ENCODE measurements at regions not wholly inside any gene's neighbourhood (a gene's known extent, or its start where the extent isn't known, plus 50 kb on each side); places are given as distances from the start of the nearest gene placed in this dataset.

DNA sequence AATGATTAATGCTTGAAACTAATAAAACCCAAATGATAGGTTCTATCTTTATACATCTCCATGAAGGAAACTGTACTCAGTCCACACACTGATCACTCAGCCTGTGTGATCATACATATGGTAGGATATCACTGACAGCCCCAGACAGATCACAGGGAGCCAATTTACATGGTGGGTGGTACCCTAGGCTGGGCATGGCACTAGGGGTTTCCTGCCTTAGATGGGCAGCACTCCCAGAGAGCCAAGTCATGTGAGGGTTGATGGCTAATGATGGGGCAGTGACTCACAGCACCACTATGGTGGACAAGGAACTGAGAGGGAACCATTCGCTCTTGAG lies 89.6 kb upstream of the PTPRR start:
- Histone ChIP-seq H3K27me3 (ENCODE audit: insufficient read depth, low read length) (no peaks in the 10 kb centered on the region), H3K9me3 (ENCODE audit: insufficient read depth, low read depth, low read length) (no peaks in the 10 kb centered on the region), H3K27ac (ENCODE audit: low read depth, low read length) (no peak overlapping the region), H3K9ac (ENCODE audit: low read depth, low read length) (no peak overlapping the region), H3K4me1 (ENCODE audit: insufficient read depth, low read length) (no peaks in the 10 kb centered on the region; the same call in 1 of the 2 replicates), H3K4me3 (ENCODE audit: low read length) (no peak overlapping the region), H3K36me3 (ENCODE audit: insufficient read depth, low read length) (no peaks in the 10 kb centered on the region)
- 94% methylated on average over 1 of the region's 1 CpG for WGBS

DNA sequence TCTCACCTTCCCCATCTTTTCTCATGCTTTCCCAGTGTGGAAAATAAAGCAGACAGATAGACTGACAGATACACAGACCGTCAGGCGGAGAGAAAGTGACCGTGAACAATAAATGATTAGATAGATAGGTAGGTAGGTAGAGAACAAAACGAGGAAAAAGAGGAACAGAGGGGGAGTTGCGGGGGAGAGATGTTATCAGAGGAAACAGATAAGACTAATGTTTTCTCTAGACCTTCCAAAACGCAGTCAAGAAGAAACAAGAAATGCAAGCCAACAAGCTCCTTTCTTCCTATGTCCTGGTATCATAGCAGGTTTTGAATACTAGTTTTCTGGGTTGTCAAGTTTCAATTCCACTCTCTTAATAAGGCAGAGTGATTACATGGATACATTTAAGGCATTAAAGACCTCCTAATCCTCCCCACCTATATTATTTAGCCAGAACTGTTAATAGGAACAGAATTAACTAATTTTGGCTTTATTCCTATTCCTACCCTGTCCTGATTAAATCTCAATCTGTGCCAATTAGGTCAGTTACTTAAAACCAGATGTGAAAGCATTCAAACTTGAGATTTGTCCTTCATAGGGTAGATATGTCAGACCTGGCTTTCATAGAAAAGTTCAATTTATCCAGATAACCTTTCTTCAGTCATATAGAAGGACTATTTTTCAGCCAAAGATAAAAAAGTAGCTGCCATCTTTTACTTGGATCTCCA lies 89.0 kb upstream of the PTPRR start:
- Histone ChIP-seq H3K27ac (ENCODE audit: low read depth, low read length) (no peak overlapping the region), H3K27me3 (ENCODE audit: insufficient read depth, low read length) (no peaks in the 10 kb centered on the region), H3K9ac (ENCODE audit: low read depth, low read length) (no peak overlapping the region), H3K36me3 (ENCODE audit: insufficient read depth, low read length) (no peaks in the 10 kb centered on the region), H3K9me3 (ENCODE audit: insufficient read depth, low read depth, low read length) (no peaks in the 10 kb centered on the region), H3K4me3 (ENCODE audit: low read length) (no peak overlapping the region), H3K4me1 (ENCODE audit: insufficient read depth, low read length) (no peaks in the 10 kb centered on the region; the same call in 1 of the 2 replicates)
- 90% methylated on average over 6 of the region's 6 CpGs for WGBS

- Histone ChIP-seq H3K27me3 (ENCODE audit: insufficient read depth, low read length) (no peaks in the 10 kb centered on the region), H3K27ac (ENCODE audit: low read depth, low read length) (no peak overlapping the region), H3K4me3 (ENCODE audit: low read length) (no peak overlapping the region), H3K9me3 (ENCODE audit: insufficient read depth, low read depth, low read length) (no peaks in the 10 kb centered on the region), H3K9ac (ENCODE audit: low read depth, low read length) (peak overlapping the region; percentile 23; the same call in 1 of the 2 replicates), H3K4me1 (ENCODE audit: insufficient read depth, low read length) (no peaks in the 10 kb centered on the region; the same call in 1 of the 2 replicates), H3K36me3 (ENCODE audit: insufficient read depth, low read length) (no peaks in the 10 kb centered on the region)
- 91% methylated on average over 2 of the region's 2 CpGs for WGBS
Observed at GRCh38 chr12:71008616-71009015, 88.1 kb upstream of the PTPRR start.

DNA sequence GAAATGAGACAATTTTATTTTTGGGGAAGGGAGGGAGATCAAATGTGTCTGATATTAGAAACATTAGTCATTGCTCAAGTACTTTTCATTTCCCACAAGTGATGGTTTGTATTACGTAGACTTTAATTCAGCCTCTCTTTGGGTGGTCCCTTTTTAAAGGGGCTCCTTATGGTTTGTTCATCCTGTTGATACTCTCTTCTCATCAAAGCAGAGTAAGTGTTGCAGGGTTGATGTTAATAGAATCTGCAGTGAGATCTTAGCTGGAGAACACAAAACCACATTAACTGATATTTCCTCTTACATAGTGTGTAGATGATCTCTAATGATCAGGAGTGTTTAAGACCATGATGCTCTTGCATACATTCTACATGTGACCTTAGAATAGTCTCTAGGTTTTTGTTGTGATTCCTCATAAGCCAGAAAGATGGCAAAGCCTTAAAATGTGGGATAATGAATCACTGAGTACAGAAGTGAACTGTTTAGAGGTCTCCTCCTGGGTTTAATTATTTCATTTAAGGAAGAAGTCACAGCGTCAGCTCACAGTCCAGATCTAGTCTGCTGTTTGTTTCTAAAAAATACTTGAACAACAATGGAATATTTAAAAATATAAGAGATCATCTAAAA lies 87.4 kb upstream of the PTPRR start:
- Histone ChIP-seq H3K27ac (ENCODE audit: low read depth, low read length) (no peak overlapping the region), H3K27me3 (ENCODE audit: insufficient read depth, low read length) (no peaks in the 10 kb centered on the region), H3K4me3 (ENCODE audit: low read length) (no peak overlapping the region), H3K4me1 (ENCODE audit: insufficient read depth, low read length) (no peaks in the 10 kb centered on the region; the same call in 1 of the 2 replicates), H3K9me3 (ENCODE audit: insufficient read depth, low read depth, low read length) (no peaks in the 10 kb centered on the region), H3K36me3 (ENCODE audit: insufficient read depth, low read length) (no peaks in the 10 kb centered on the region), H3K9ac (ENCODE audit: low read depth, low read length) (peak overlapping the region; percentile 23; the same call in 1 of the 2 replicates)
- WGBS = no CpG with 5 or more reads among the region's 2 CpGs

GRCh38 chr12:71007020-71007419 lies 86.5 kb upstream of the PTPRR start:
- H3K4me1 ChIP-seq (ENCODE audit: insufficient read depth, low read length) = no peaks in the 10 kb centered on the region; the same call in 1 of the 2 replicates
- no peaks in the 10 kb centered on the region for H3K36me3 ChIP-seq (ENCODE audit: insufficient read depth, low read length)
- no peak overlapping the region for H3K27ac ChIP-seq (ENCODE audit: low read depth, low read length)
- no peaks in the 10 kb centered on the region for H3K27me3 ChIP-seq (ENCODE audit: insufficient read depth, low read length)
- no peaks in the 10 kb centered on the region for H3K9me3 ChIP-seq (ENCODE audit: insufficient read depth, low read depth, low read length)
- WGBS = 86% methylated on average over 2 of the region's 3 CpGs
- no peak overlapping the region for H3K9ac ChIP-seq (ENCODE audit: low read depth, low read length)
- no peak overlapping the region for H3K4me3 ChIP-seq (ENCODE audit: low read length)

GRCh38 chr12:71005166-71005565 lies 84.6 kb upstream of the PTPRR start:
- 89% methylated on average over 2 of the region's 3 CpGs for WGBS
- H3K9me3 ChIP-seq (ENCODE audit: insufficient read depth, low read depth, low read length) = no peaks in the 10 kb centered on the region
- no peaks in the 10 kb centered on the region for H3K27me3 ChIP-seq (ENCODE audit: insufficient read depth, low read length)
- H3K27ac ChIP-seq (ENCODE audit: low read depth, low read length) = no peak overlapping the region
- no peaks in the 10 kb centered on the region for H3K36me3 ChIP-seq (ENCODE audit: insufficient read depth, low read length)
- no peak overlapping the region for H3K9ac ChIP-seq (ENCODE audit: low read depth, low read length)
- H3K4me1 ChIP-seq (ENCODE audit: insufficient read depth, low read length) = peaks cover 2% of the 10 kb centered on the region; the same call in 1 of the 2 replicates
- H3K4me3 ChIP-seq (ENCODE audit: low read length) = no peak overlapping the region

DNA sequence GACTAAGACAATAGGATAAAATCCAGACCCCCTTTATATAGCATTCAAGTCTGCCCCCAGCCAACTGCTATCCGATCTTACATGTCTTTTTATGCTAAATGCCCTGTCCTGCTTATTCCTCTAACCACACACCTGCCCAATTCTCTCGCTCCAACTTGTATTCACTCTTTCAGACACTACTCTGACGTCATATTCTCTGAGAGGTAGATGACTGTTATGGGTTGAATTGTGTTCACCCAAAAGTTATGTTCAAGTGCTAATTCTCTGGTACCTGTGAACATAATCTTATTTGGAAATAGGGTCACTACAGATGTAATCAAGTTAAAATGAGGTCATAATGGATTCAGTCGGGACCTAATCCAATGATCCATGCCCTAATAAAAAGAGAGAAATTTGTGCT lies 84.0 kb upstream of the PTPRR start:
- no peak overlapping the region for H3K27ac ChIP-seq (ENCODE audit: low read depth, low read length)
- no peaks in the 10 kb centered on the region for H3K9me3 ChIP-seq (ENCODE audit: insufficient read depth, low read depth, low read length)
- peaks cover 3% of the 10 kb centered on the region; the same call in 1 of the 2 replicates for H3K4me1 ChIP-seq (ENCODE audit: insufficient read depth, low read length)
- no peak overlapping the region for H3K9ac ChIP-seq (ENCODE audit: low read depth, low read length)
- no peaks in the 10 kb centered on the region for H3K36me3 ChIP-seq (ENCODE audit: insufficient read depth, low read length)
- WGBS = 97% methylated on average over 4 of the region's 4 CpGs
- no peaks in the 10 kb centered on the region for H3K27me3 ChIP-seq (ENCODE audit: insufficient read depth, low read length)
- no peak overlapping the region for H3K4me3 ChIP-seq (ENCODE audit: low read length)

GRCh38 chr12:71000748-71001147 lies 80.2 kb upstream of the PTPRR start:
- no peaks in the 10 kb centered on the region for H3K27me3 ChIP-seq (ENCODE audit: insufficient read depth, low read length)
- H3K36me3 ChIP-seq (ENCODE audit: insufficient read depth, low read length) = no peaks in the 10 kb centered on the region
- H3K27ac ChIP-seq (ENCODE audit: low read depth, low read length) = no peak overlapping the region
- no peak overlapping the region for H3K9ac ChIP-seq (ENCODE audit: low read depth, low read length)
- WGBS = 86% methylated on average over 1 of the region's 1 CpG
- peaks cover 3% of the 10 kb centered on the region; the same call in 1 of the 2 replicates for H3K4me1 ChIP-seq (ENCODE audit: insufficient read depth, low read length)
- H3K9me3 ChIP-seq (ENCODE audit: insufficient read depth, low read depth, low read length) = no peaks in the 10 kb centered on the region
- no peak overlapping the region for H3K4me3 ChIP-seq (ENCODE audit: low read length)

DNA sequence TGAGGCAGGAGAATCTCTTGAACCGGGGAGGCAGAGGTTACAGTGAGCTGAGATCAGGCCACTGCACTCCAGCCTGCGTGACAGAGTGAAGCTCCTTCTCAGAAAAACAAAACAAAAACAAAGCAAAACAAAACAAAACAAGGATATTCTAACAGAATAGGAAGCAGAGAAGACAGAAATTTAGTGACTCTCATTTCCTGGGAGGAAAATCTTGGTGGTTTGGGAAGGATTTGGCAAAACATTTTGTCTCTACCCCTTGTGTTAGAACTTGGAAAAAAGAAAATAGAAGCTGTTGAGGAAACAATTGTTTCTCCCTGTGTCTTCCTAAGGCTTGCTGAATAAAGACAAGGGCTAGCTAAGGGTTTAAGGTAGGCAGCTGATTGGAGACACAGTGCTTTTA lies 79.7 kb upstream of the PTPRR start:
- Histone ChIP-seq H3K36me3 (ENCODE audit: insufficient read depth, low read length) (no peaks in the 10 kb centered on the region), H3K27ac (ENCODE audit: low read depth, low read length) (no peak overlapping the region), H3K27me3 (ENCODE audit: insufficient read depth, low read length) (no peaks in the 10 kb centered on the region), H3K4me3 (ENCODE audit: low read length) (no peak overlapping the region), H3K9ac (ENCODE audit: low read depth, low read length) (no peak overlapping the region), H3K9me3 (ENCODE audit: insufficient read depth, low read depth, low read length) (no peaks in the 10 kb centered on the region), H3K4me1 (ENCODE audit: insufficient read depth, low read length) (peaks cover 3% of the 10 kb centered on the region; the same call in 1 of the 2 replicates)
- WGBS = 96% methylated on average over 2 of the region's 2 CpGs

GRCh38 chr12:70994217-70994788 lies 73.8 kb upstream of the PTPRR start:
- Histone ChIP-seq H3K4me1 (ENCODE audit: insufficient read depth, low read length) (no peaks in the 10 kb centered on the region), H3K27ac (ENCODE audit: low read depth, low read length) (no peak overlapping the region), H3K9me3 (ENCODE audit: insufficient read depth, low read depth, low read length) (no peaks in the 10 kb centered on the region), H3K9ac (ENCODE audit: low read depth, low read length) (no peak overlapping the region), H3K36me3 (ENCODE audit: insufficient read depth, low read length) (no peaks in the 10 kb centered on the region), H3K27me3 (ENCODE audit: insufficient read depth, low read length) (no peaks in the 10 kb centered on the region), H3K4me3 (ENCODE audit: low read length) (no peak overlapping the region)
- 97% methylated on average over 5 of the region's 5 CpGs for WGBS

DNA sequence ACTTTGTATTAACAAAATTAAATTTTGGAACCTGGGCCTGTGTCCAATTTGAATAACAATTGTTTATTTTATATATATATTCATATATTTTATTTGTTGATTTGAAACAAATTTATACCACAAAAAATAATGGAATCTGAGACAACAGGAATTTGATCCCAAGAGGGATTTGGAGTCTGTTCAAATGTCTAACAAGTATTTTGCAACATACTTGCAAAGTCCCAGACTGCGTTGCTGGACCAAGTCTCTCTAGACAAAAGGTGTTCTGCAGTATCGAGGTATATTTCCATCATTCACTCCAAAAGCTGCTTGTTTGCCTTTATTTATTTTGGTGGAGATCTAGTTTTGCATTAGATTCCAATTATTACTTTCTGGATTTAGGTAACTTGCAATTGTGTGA lies 68.7 kb upstream of the PTPRR start:
- H3K36me3 ChIP-seq (ENCODE audit: insufficient read depth, low read length) = no peaks in the 10 kb centered on the region
- H3K4me1 ChIP-seq (ENCODE audit: insufficient read depth, low read length) = peaks cover 2% of the 10 kb centered on the region; the same call in 1 of the 2 replicates
- no peak overlapping the region for H3K27ac ChIP-seq (ENCODE audit: low read depth, low read length)
- H3K9me3 ChIP-seq (ENCODE audit: insufficient read depth, low read depth, low read length) = no peaks in the 10 kb centered on the region
- no peaks in the 10 kb centered on the region for H3K27me3 ChIP-seq (ENCODE audit: insufficient read depth, low read length)
- H3K4me3 ChIP-seq (ENCODE audit: low read length) = no peak overlapping the region
- WGBS = 100% methylated on average over 2 of the region's 2 CpGs
- no peak overlapping the region for H3K9ac ChIP-seq (ENCODE audit: low read depth, low read length)
